GM21390 (cell line): ENCODE measurements at regions not wholly inside any gene's neighbourhood (a gene's known extent, or its start where the extent isn't known, plus 50 kb on each side); places are given as distances from the start of the nearest gene placed in this dataset.
"Not testable (repeated sequence)": the region's sequence is repeated elsewhere in the genome, so short reads cannot be mapped to it uniquely, and the experiment has no call there.

Experiments
- ATAC-seq: cut with Tn5 transposase; IDR thresholded peaks from one replicate; pipeline ENCODE4 v1.9.1; 2021; ENCODE audit not compliant: unreplicated experiment

DNA sequence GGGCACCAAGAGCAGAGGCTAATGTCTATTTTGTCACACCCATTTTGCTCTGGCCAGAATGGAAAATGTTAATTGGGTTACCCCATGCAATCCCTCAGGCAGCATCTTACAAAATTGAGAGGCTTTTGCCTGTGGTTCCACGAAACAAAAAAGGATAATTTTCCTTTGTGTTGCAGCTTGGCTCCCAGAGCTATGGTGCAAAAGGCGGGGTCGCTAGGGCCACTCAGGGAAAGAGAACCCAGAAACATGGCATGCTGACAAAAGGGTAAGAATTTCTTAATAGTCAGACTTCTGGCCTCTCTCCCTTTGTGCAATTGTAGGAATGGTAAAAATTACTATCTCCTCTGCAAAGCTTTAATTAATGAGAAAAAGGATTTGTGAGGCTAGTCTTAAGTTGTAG lies 119.6 kb upstream of the BANK1 start:
- ATAC-seq, result no peak

DNA sequence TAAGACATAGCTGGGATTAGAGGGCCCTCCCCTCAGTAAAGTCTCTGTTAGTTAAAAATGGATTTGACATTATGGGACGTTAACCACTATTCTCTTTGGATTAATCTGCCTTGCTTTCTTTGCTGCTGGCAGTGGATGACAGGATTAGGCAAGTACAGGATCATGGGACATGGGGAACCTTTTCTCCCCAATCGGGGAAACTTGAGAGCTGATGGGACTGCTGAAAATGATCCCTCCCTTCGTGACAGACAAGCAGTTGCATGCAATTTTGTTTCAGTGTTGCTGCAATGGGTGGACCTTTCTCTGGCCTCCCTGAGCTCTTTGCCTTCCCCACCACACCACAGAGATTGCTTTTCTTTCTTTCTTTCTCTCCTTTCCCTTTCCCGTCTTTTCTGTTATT lies 120.2 kb upstream of the BANK1 start:
- ATAC-seq, result no peak

GRCh38 chr4:101669832-101670188 lies 120.7 kb upstream of the BANK1 start:
- no peak for ATAC-seq

DNA sequence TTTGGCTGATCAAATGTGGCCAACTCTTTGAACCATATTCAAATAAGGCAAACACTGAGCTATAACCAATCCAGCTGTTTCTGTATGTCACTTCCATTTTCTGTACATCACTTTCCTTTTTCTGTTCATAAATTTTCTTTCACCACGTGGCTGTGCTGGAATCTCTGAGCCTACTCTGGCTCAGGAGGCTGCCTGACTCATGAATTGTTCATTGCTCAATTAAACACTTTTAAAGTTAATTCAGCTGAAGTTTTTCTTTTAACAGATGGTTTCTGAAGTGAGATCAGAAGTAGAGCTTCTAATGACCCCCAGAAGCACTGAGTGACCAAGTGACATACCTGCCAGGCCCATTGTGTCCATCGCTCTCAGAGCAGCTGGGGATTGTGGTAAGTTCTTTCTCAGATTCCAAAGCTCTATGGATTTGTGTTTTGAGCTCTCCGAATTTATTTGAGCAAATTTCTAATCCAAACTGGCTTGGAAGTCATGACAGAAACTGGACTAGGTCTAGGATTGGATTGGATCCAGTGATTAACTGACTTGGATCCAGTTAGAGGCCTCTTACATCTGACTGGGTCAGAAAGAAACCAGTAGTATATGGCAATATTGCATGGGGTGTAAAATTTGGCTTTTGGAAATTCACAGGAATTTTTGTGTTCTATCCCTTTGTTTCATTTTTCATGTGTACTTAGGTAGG lies 121.2 kb upstream of the BANK1 start:
- ATAC-seq, result no peak

GRCh38 chr4:101667348-101667747 lies 123.2 kb upstream of the BANK1 start:
- ATAC-seq, result no peak

GRCh38 chr4:101660607-101661006 lies 129.9 kb upstream of the BANK1 start:
- no peak for ATAC-seq

GRCh38 chr4:101655857-101656256 lies 134.7 kb upstream of the BANK1 start:
- no peak for ATAC-seq

DNA sequence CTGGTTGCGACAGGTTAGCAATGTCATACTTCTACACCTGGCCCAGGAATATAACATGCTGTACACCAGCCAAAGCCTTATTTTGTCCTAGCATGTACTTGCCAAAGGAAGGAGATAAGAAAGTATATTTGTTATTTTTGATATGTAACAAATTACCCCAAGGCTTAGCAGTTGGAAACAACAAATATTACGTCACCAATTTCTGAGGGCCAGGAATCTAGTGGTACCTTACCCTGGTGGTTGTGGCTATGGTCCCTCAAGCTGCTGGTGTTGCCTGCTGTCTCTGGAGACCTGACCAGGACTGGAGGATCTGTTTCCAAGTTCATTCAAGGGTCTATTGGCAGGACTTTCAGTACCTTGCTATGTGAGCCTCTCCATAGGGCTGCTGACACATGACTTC lies 135.5 kb upstream of the BANK1 start:
- ATAC-seq, result no peak

DNA sequence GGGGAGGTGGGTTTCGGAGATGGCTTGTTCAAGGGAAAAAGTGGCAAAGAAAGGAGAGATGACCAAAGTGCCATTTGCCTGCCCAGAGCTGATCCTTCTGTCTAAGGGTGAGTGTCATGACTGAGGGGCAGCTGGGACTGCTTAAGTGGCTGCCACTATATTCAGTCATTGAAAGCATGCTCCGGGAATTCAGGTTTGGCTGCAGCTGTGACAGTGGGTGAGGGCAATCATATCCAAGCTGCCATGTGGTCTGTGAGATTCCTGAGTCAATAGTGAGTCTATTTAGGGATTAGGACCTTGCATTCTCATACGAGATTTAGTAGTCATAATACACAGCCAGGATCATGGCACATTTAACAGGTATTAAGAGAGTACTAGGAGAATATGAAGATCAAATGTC lies 138.8 kb upstream of the BANK1 start:
- ATAC-seq, result no peak

- ATAC-seq, result no peak
These were observed 140.6 kb upstream of the BANK1 start for GRCh38 chr4:101649790-101650515.

- ATAC-seq, result no peak
These were observed 142.9 kb upstream of the BANK1 start for GRCh38 chr4:101647710-101648034.

GRCh38 chr4:101644516-101644915 lies 146.0 kb upstream of the BANK1 start:
- ATAC-seq, result no peak

DNA sequence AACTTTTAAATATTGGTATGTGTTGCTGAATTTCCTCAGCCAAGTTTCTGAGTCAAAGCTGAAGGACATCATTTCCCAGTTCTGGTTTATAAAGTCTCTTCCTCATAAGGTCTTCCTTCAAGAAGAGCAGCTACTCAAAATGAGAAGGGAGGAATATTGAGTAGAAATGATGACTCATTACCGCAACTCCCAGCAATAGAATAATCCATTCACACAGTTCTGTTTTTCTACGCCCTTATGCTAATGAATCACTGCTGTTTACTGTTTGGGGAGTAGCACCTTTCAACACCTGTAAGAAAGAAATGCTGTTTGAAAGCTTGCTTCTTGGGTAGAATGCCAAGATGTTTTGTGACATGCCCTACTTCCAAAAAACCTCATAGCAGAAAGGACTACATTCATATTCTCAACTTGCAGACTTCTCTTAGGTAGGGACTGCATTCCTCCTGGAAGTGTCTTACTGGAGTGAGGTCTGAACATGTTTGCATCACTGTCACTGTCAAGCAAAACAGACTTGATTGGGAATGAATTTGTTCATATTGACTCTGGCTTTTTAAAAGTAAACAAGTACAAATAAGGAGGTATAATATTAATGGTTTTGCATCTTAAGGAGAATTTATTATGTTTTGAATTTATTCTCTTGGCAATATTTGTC lies 147.2 kb upstream of the BANK1 start:
- ATAC-seq, result no peak

DNA sequence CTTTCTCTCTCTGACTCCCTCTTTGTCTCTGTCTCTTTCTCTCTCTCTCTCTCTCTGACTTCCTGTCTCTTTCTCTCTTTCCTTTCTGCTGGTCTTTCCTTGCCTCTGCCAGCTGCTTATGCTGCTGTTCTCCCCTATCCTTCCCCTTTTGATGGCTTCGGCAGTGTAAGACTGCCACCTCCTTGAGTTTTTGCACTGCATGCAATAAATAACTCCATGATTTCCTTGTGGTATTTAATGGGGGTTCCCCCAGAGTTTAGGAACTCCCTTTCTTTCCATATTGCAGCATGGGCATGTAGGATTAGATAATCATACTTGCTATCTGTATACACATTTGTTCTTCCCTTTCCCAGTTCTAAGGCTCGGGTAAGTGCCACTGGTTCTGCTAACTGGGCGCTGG lies 157.8 kb upstream of the BANK1 start:
- ATAC-seq, result not testable (repeated sequence)

DNA sequence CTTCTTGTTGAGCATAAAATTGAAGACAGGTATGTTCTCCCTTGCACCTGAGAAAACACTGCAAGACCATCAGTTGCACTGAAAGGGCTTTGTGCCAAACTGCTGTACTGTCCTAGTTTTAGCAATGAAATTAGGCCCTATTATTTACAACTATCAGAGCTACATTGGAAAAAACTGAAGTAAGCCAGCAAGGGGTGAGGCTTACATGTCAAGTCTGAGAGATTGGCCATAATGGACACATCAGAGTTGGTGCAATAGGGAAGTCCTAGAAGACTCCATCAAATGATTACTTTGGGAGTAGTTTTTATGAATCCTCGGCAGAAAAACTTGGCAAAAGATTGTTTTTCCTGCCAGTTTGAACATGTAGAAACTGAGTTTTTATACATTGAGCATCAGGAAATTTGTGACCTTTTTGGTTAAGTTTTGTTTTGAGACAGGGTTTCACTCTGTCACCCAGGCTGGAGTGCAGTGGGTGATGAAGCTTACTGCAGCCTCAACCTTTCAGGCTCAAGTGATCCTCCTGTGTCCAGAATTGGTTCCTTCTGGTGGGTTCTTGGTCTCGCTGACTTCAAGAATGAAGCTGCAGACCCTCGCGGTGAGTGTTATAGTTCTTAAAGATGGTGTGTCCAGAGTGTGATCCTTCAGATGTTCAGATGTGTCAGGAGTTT lies 160.1 kb upstream of the BANK1 start:
- no peak for ATAC-seq

DNA sequence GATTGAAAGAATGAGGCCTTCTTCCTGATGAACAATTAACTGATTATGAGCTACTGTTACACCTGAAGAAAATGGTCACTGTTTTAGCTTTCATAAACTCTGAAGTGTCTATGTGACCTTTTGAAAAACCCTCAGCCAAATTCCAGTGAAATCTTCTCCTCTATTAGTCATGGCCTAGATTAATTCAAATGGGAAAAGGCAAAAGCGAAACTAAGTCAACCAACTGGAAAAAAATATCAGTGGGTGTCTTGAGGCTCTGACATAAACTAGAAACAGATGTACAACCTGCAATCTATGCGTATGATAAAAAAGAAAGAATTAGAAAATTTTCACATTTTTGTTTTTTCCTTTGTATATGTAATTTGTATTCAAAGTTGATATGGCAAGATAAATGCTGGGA lies 169.4 kb upstream of the BANK1 start:
- no peak for ATAC-seq

- ATAC-seq, result no peak
These were observed 174.9 kb upstream of the BANK1 start for GRCh38 chr4:101615652-101616051.

DNA sequence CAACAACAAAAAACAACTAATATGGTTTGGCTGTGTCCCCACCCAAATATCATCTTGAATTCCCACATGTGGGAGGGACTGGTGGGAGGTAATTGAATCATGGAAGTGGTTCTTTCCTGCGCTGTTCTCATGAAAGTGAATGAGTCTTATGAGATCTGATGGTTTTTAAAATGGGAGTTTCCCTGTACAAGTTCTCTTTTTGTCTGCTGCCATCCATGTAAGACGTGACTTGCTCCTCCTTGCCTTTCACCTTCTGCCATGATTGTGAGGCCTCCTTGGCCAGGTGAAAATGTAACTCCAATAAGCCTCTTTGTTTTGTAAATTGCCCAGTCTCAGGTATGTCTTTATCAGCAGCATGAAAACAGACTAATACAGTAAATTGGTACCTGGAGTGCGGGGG lies 183.5 kb upstream of the BANK1 start:
- ATAC-seq, result not testable (repeated sequence)

DNA sequence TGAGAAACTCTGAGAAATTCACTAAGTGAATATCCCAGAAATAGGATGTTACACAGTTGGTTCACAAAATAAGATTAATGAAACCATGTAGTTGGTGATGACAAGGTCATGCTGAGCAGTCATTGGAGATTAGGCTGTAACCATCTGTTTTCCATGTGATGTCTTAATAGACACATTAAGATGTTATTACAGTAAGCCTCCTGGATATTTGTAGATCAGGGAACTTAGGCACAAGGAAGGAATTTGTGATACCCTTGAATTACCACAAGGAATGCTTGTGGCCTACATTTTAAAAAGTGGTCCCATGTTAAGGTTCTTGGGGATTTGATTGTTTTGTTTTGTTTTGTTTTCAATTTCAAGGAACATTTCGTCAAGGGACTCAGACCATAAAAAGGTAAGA lies 185.6 kb upstream of the BANK1 start:
- ATAC-seq, result no peak

GRCh38 chr4:101600287-101600686 lies 190.2 kb upstream of the BANK1 start:
- no peak for ATAC-seq

DNA sequence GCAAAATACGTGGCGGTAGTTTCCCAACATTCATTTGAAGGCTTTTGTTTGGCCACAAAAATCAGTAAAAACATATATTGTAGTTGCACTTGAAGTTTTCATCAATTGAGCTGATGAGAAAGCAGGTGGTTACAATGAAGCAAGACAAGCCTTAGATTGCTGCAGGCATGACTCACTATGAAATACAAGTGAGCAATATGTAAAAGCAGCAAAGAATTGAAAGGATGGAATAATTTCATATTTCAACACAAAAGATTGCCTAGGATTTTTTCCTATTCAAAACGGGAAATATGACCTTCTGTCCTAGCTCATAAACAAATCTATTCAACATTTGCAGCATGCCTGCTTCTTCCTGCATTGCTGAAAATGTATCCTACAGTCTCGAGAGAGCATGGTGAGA lies 190.9 kb upstream of the BANK1 start:
- no peak for ATAC-seq
